ENCODE measurements at regions not wholly inside any gene's neighbourhood (a gene's known extent, or its start where the extent isn't known, plus 50 kb on each side); places are given as distances from the start of the nearest gene placed in this dataset.

DNA sequence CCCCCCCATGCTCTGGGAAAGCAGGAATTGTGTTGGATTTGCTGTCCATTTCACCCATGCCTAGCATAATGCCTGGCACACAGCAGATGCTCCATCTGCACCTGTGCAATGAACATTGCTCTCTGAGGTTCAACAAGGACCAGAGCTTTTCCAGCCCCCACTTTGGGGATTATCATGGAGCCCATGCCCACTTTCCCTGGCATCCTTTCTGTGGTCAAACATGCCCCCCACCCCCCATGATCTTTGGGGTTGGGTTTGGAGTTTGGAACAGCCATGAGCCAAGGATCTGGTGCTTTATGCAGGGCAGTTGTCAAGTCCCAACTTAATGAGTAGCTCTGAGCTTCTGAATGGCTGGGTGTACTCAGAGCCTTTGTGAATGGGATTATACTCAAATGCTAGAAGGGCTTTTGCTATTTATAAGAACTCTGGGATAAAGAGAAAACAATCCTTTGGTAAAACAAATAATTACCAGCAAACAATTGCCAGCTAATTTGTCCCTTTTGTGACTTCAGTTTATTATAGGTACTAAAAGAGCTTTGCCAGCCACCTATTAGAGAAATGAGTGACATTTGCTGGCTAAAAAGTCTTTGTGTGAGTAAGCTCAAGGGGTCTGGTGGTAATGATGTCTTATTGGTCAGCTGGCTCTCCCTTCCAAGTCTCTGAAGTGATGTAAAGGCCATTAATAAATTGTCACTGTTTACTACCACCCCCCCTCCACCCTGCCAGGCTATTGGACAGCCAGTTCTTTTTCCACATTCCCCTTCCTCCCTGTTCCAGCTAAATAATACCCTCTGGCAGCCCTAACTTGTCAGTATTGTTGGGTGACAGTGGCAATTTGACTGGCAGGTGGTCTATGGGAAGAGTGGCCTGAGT, 182.3 kb downstream of the MACROH2A1 start:
- TF ChIP-seq, protein P1, sequence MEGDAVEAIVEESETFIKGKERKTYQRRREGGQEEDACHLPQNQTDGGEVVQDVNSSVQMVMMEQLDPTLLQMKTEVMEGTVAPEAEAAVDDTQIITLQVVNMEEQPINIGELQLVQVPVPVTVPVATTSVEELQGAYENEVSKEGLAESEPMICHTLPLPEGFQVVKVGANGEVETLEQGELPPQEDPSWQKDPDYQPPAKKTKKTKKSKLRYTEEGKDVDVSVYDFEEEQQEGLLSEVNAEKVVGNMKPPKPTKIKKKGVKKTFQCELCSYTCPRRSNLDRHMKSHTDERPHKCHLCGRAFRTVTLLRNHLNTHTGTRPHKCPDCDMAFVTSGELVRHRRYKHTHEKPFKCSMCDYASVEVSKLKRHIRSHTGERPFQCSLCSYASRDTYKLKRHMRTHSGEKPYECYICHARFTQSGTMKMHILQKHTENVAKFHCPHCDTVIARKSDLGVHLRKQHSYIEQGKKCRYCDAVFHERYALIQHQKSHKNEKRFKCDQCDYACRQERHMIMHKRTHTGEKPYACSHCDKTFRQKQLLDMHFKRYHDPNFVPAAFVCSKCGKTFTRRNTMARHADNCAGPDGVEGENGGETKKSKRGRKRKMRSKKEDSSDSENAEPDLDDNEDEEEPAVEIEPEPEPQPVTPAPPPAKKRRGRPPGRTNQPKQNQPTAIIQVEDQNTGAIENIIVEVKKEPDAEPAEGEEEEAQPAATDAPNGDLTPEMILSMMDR (IDR thresholded peaks at IDR 0.05; ENCODE audit: control insufficient read depth, insufficient read depth, low read depth, low read length, missing control alignments) = no peak
- no peak for DNase-seq (ENCODE audit: low read depth)
- no peak overlapping the region for H3K4me3 ChIP-seq (ENCODE audit: control insufficient read depth, low read depth, low read length)

DNA sequence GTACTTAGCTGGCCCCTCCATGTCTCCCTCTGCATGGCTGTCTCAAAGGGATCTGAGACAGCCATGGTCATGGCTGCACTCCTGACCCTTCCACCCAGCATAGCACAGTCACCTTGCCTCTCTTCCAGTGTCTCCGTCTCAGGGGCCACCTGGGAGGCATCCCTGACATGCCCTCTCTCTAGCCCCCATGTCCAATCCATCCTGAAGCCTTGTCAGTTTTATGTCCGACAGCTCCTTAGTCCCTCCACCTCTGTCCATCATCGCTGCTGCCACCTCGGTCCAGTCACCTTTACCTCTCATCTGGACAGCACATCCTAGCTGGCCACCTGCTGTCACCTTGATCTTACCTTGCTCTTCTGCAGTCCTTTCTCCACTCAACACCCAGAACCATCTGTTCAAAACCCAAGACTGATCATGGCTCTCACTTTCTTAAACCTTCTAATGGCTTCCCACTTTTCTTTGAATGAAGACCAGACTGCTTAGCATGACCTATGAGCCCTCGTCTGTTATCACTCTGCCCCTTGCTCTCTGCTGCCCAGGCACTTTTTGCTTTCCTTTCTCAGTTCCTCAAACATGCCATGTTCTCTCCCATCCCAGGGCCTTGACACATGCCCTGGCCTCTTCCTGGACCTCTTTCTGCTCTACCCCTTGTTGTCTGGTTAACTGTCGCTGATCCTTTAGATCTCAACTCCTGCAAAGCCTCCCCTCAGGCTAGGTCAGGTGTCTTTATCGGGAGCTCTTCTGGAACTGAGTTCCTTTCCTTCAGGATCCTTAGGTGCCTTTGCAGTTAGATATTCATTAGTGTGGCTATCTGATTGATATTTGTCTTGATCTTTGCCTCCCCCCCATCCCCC, 181.8 kb upstream of the PITX1 start:
- H3K4me3 ChIP-seq (ENCODE audit: control insufficient read depth, low read depth, low read length) = no peak overlapping the region
- TF ChIP-seq, protein P1 (IDR thresholded peaks at IDR 0.05; ENCODE audit: control insufficient read depth, insufficient read depth, low read depth, low read length, missing control alignments) = no peak
- no peak for DNase-seq (ENCODE audit: low read depth)

DNA sequence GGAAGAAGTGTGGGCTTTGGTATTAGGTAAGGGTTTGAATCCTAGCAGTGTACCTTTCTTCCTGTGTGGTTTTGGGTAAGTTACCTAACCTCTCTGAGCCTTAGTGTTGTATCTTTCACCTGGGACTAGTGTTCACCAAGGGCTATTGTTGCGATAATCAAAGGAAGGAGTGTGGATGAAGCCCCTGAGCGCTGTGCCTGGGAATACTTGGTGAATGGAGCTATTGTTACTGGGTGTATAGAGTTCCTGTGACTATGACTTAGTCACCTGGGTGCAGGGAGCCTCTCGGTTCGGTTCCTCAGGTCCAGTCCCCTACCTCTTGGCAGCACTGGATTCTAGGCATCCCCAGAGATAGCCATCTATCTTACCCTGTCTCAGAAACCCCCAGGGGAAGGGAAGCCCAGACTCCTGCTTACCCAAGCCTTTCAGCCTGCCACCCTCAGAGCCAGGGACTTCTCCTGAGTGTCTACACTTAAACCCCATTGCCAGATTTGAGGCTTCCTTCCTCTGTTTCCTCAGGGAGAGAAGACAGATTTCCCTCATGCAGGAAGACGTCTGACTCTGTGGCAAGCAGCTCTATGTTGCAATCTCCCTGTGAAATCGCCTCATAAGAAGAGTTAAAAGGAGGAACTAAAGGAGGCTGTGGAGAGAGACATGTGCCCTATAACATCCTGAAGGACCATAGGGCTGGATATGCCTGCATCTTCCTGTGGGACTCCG, 181.0 kb upstream of the PITX1 start:
- TF ChIP-seq, protein P1 (IDR thresholded peaks at IDR 0.05; ENCODE audit: control insufficient read depth, insufficient read depth, low read depth, low read length, missing control alignments) = no peak
- DNase-seq (ENCODE audit: low read depth) = no peak
- no peak overlapping the region for H3K4me3 ChIP-seq (ENCODE audit: control insufficient read depth, low read depth, low read length)

DNA sequence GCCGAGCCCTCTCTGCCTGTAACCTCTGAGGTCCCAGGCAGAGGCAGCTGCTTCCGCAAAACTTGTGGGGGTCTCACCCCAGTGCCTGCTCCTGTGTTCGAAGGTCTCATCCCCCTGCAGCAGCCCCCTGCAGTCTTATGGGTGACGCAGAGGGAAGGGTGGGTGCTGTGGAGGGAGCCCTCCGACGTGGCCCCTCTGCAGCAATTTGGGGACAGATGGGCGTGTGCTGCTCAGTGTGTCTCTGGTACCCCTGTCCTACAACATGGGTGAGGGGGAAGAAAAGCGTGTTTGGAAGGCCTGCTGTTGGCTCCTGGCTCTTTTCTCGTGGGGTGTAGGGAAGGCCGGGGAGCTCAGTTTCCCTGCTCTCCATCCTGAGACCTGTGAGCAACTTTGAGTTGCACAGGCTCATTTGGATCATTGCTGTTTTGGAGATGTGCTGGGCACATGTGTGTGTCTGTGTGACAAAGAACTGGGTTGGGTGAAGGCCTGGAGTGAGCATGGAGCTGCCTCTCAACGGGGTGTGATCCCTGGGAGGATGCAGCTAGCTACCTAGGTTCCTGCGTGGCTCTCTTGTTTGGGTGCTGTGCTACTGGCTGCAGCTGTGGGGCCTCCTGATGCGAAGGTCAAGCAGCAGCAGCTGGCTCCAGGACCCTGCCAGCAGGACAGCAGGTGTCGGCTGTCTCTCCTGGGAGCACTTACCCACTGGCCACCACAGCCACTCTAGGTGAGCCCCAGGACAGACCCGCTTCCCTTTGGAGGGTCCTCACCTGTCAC, 179.6 kb upstream of the PITX1 start:
- TF ChIP-seq, protein P1 (IDR thresholded peaks at IDR 0.05; ENCODE audit: control insufficient read depth, insufficient read depth, low read depth, low read length, missing control alignments) = no peak
- no peak for DNase-seq (ENCODE audit: low read depth)
- no peak overlapping the region for H3K4me3 ChIP-seq (ENCODE audit: control insufficient read depth, low read depth, low read length)

DNA sequence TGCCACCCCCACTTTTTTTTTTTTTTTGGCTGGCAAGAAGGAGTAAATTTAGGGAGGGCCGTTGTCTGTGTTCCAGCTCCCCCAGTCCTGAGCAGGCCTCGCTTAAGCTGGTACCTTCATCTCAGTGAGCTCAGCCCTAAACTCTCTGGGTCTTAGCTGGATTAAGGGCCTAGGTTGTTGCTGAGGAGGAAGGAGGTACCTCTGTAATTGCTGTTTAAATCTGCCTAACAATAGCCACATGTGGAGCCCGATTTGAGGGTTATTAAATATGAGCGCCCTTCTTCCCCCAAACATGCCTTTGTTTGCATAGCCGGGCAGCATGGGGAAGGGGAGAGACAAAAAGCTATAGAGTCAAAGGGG, 179.0 kb upstream of the PITX1 start:
- TF ChIP-seq, protein P1 (IDR thresholded peaks at IDR 0.05; ENCODE audit: control insufficient read depth, insufficient read depth, low read depth, low read length, missing control alignments) = no peak
- DNase-seq (ENCODE audit: low read depth) = no peak
- H3K4me3 ChIP-seq (ENCODE audit: control insufficient read depth, low read depth, low read length) = no peak overlapping the region
